H1 (cell line): ENCODE measurements at regions not wholly inside any gene's neighbourhood (a gene's known extent, or its start where the extent isn't known, plus 50 kb on each side); places are given as distances from the start of the nearest gene placed in this dataset.

Source experiments
- CTCF ChIA-PET: fragments of 300-600 bp; sonication (Branson Sonifier 250); formaldehyde crosslinking; loops from one replicate; lab custom pipeline; 2021; ENCODE audit not compliant: partially characterized antibody; lab: Charles Lee
- POLR2A ChIA-PET: fragments of 300-600 bp; sonication (Branson Sonifier 250); formaldehyde crosslinking; loops from one replicate; lab custom pipeline; 2021; ENCODE audit warnings: inconsistent platforms; ENCODE audit not compliant: partially characterized antibody; lab: Charles Lee
- DNase-seq, 2 experiments: peaks; one replicate each; pipeline versions ENCODE4 v3.0.0 to v3.0.0-alpha.2; 2010 to 2022; ENCODE audit warnings: low spot score in 2 of 2, low read depth in 1 of 2, mixed read lengths in 1 of 2
- FAIRE-seq: peaks from 2 replicates; lab custom pipeline; 2011; peaks lifted over from hg19 to GRCh38; lab: Jason Lieb, UNC
- H2AFZ ChIP-seq: 2 replicates; pipeline ENCODE4 v1.8.1; 2012; ENCODE audit warnings: low read length, inconsistent platforms
- H2AK5ac ChIP-seq: 2 replicates; pipeline ENCODE4 v1.6.1; 2013; ENCODE audit warnings: low read depth, low read length
- H2BK120ac ChIP-seq: replicated peaks from 2 replicates; pipeline ENCODE3; 2013; ENCODE audit warnings: low read depth, low read length, inconsistent platforms
- H2BK12ac ChIP-seq: 2 replicates; pipeline ENCODE4 v1.6.1; 2013; ENCODE audit warnings: low read depth, low read length
- H2BK15ac ChIP-seq: 2 replicates; pipeline ENCODE4 v1.6.1; 2013; ENCODE audit warnings: low read length
- H2BK20ac ChIP-seq: 2 replicates; pipeline ENCODE4 v1.6.1; 2013; ENCODE audit warnings: low read length
- H2BK5ac ChIP-seq: 2 replicates; pipeline ENCODE4 v1.6.1; 2013; ENCODE audit warnings: low read depth, low read length
- H3K14ac ChIP-seq: 2 replicates; pipeline ENCODE4 v1.6.1; 2013; ENCODE audit warnings: inconsistent platforms; ENCODE audit not compliant: insufficient read length
- H3K18ac ChIP-seq: 2 replicates; pipeline ENCODE4 v1.6.1; 2013; ENCODE audit warnings: low read length; ENCODE audit errors: extremely low read depth
- H3K23ac ChIP-seq: 2 replicates; pipeline ENCODE4 v1.6.1; 2013; ENCODE audit warnings: inconsistent platforms; ENCODE audit not compliant: insufficient read length
- H3K23me2 ChIP-seq: 2 replicates; pipeline ENCODE4 v1.6.1; 2013; ENCODE audit warnings: low read depth, low read length
- H3K27ac ChIP-seq: 2 replicates; pipeline ENCODE4 v1.6.1; 2011; ENCODE audit warnings: low read depth, low read length, inconsistent platforms
- H3K27me3 ChIP-seq, 4 experiments: replicated peaks in 1 of 4; 1 replicate in 1 of 4; 2 replicates in 3 of 4; pipeline versions ENCODE4 v1.6.1 to v1.8.1; 2011 to 2013; ENCODE audit warnings: low read length in 3 of 4, mild to moderate bottlenecking in 3 of 4, inconsistent platforms in 2 of 4, mixed read lengths in 2 of 4, moderate library complexity in 1 of 4; ENCODE audit not compliant: control insufficient read depth in 3 of 4, insufficient read depth in 3 of 4; ENCODE audit errors: extremely low read depth in 1 of 4
- H3K36me3 ChIP-seq, 4 experiments: 2 replicates each; pipeline versions ENCODE4 v1.6.1 to v1.8.1; 2011 to 2013; ENCODE audit warnings: mild to moderate bottlenecking in 4 of 4, low read length in 3 of 4, moderate library complexity in 2 of 4, control low read depth in 1 of 4, inconsistent platforms in 1 of 4; ENCODE audit not compliant: insufficient read depth in 4 of 4, control insufficient read depth in 2 of 4
- H3K4ac ChIP-seq: replicated peaks from 2 replicates; pipeline ENCODE3; 2013; ENCODE audit warnings: low read length, low read depth, mixed read lengths, inconsistent platforms; ENCODE audit not compliant: insufficient read length
- H3K4me1 ChIP-seq, 4 experiments: replicated peaks in 1 of 4; 1 replicate in 1 of 4; 2 replicates in 3 of 4; pipeline versions ENCODE4 v1.6.1 to v1.8.1; 2011 to 2013; ENCODE audit warnings: low read length in 3 of 4, inconsistent platforms in 2 of 4, mixed read lengths in 1 of 4; ENCODE audit not compliant: insufficient read depth in 4 of 4, control insufficient read depth in 3 of 4
- H3K4me2 ChIP-seq, 2 experiments: 2 replicates each; pipeline versions ENCODE4 v1.6.1 to v1.8.1; 2011 to 2013; ENCODE audit warnings: low read depth in 2 of 2, low read length in 2 of 2, control low read depth in 1 of 2, inconsistent platforms in 1 of 2, mild to moderate bottlenecking in 1 of 2; ENCODE audit not compliant: insufficient read depth in 1 of 2
- H3K4me3 ChIP-seq, 4 experiments: fragments of 200-600, 300-600 bp in 1 of 4; sonication (generic), shearing (Covaris generic), sonication (Bioruptor Twin) in 1 of 4; 2 replicates each; pipeline versions ENCODE4 v1.5.1 to v1.8.1; 2011 to 2016; ENCODE audit warnings: low read length in 4 of 4, low read depth in 3 of 4, control low read depth in 2 of 4, inconsistent platforms in 2 of 4, mild to moderate bottlenecking in 2 of 4, mixed read lengths in 1 of 4, moderate library complexity in 1 of 4; ENCODE audit not compliant: insufficient read depth in 2 of 4; ENCODE audit errors: extremely low read depth in 1 of 4
- H3K56ac ChIP-seq: replicated peaks from 2 replicates; pipeline ENCODE3; 2013; ENCODE audit warnings: low read depth, mild to moderate bottlenecking, mixed read lengths, low read length, inconsistent platforms; ENCODE audit not compliant: insufficient read length
- H3K79me1 ChIP-seq: 2 replicates; pipeline ENCODE4 v1.6.1; 2013; ENCODE audit warnings: low read depth, low read length, control low read depth
- H3K79me2 ChIP-seq, 2 experiments: 2 replicates each; pipeline versions ENCODE4 v1.6.1 to v1.8.1; 2012 to 2013; ENCODE audit warnings: low read length in 2 of 2, mild to moderate bottlenecking in 2 of 2, inconsistent platforms in 1 of 2; ENCODE audit not compliant: insufficient read depth in 2 of 2, control insufficient read depth in 1 of 2
- H3K9ac ChIP-seq, 4 experiments: replicated peaks in 1 of 4; 1 replicate in 1 of 4; 2 replicates in 3 of 4; pipeline versions ENCODE4 v1.6.1 to v1.8.1; 2011 to 2013; ENCODE audit warnings: low read depth in 3 of 4, low read length in 3 of 4, control low read depth in 2 of 4, mild to moderate bottlenecking in 2 of 4, moderate library complexity in 2 of 4, inconsistent platforms in 1 of 4; ENCODE audit errors: extremely low read depth in 1 of 4
- H3K9me3 ChIP-seq, 2 experiments: 2 replicates each; pipeline versions ENCODE4 v1.6.1 to v1.8.1; 2012 to 2013; ENCODE audit warnings: mild to moderate bottlenecking in 2 of 2, moderate library complexity in 2 of 2, control low read depth in 1 of 2, inconsistent platforms in 1 of 2, low read depth in 1 of 2, low read length in 1 of 2, mixed read lengths in 1 of 2; ENCODE audit not compliant: insufficient read depth in 2 of 2
- H4K20me1 ChIP-seq, 2 experiments: replicated peaks in 1 of 2; 2 replicates each; pipeline versions ENCODE3 to v1.8.1; 2011 to 2013; ENCODE audit warnings: inconsistent platforms in 2 of 2, low read length in 2 of 2, mild to moderate bottlenecking in 1 of 2; ENCODE audit not compliant: insufficient read depth in 2 of 2, control insufficient read depth in 1 of 2
- H4K5ac ChIP-seq: 2 replicates; pipeline ENCODE4 v1.6.1; 2013; ENCODE audit warnings: low read length, low read depth, mixed read lengths, inconsistent platforms; ENCODE audit not compliant: insufficient read length
- H4K8ac ChIP-seq: 2 replicates; pipeline ENCODE4 v1.8.0; 2013; ENCODE audit warnings: mild to moderate bottlenecking, moderate library complexity, low read length, inconsistent platforms; ENCODE audit not compliant: insufficient read depth; ENCODE audit errors: extremely low read depth
- H4K91ac ChIP-seq: replicated peaks from 2 replicates; pipeline ENCODE3; 2013; ENCODE audit warnings: low read length, mixed read lengths, inconsistent platforms; ENCODE audit not compliant: insufficient read length
- CHD7 ChIP-seq: fragments of 300-600 bp; sonication (generic); IDR thresholded peaks from 2 replicates; pipeline ENCODE4 v1.7.1; 2012; ENCODE audit warnings: low read length, moderate library complexity, mild to moderate bottlenecking, inconsistent platforms; ENCODE audit not compliant: insufficient replicate concordance
- WGBS, 2 experiments: shearing (Covaris generic) in 1 of 2; methylation state at CpG; one replicate each; pipeline versions ENCODE4 v1.1.6 to v1.1.7; 2013 to 2015; ENCODE audit warnings: low lambda C conversion rate in 2 of 2, mixed read lengths in 2 of 2, inconsistent platforms in 1 of 2, low coverage in 1 of 2, missing lambda C conversion rate in 1 of 2; ENCODE audit not compliant: insufficient replicate concordance in 2 of 2, insufficient coverage in 1 of 2, insufficient read length in 1 of 2; ENCODE audit errors: extremely low coverage in 1 of 2, missing lambda C conversion rate in 1 of 2; 5-methylcytosine and 5-hydroxymethylcytosine counted together

GRCh38 chr13:106712381-106712780 is 144.4 kb upstream of the ARGLU1 start:
- H2BK12ac ChIP-seq, result no peak overlapping the region
- FAIRE-seq, result no peak
- no peak for TF ChIP-seq CHD7

More at GRCh38 chr13:106712381-106712780, 144.4 kb upstream of the ARGLU1 start:
- Histone ChIP-seq H3K23me2 (no peaks in the 10 kb centered on the region), H4K5ac (no peak overlapping the region), H4K20me1 (no peaks in the 10 kb centered on the region), H3K27me3 (no peaks in the 10 kb centered on the region), H2AFZ (no peak overlapping the region), H3K4me2 (no peak overlapping the region), H3K4ac (no peak overlapping the region), H4K8ac (no peak overlapping the region), H3K27ac (no peak overlapping the region), H3K56ac (no peak overlapping the region), H3K9ac (no peak overlapping the region), H3K4me3 (no peak overlapping the region), H3K79me1 (no peaks in the 10 kb centered on the region), H3K4me1 (peaks cover 0 to 3% (median 0%) of the 10 kb centered on the region in 4 experiments; a peak in 2 of 7 replicates), H3K18ac (no peak overlapping the region), H3K79me2 (no peaks in the 10 kb centered on the region), H4K91ac (no peak overlapping the region), H3K9me3 (no peaks in the 10 kb centered on the region), H3K36me3 (no peaks in the 10 kb centered on the region), H3K23ac (no peak overlapping the region), H2AK5ac (no peak overlapping the region), H2BK120ac (no peak overlapping the region), H2BK15ac (no peak overlapping the region), H3K14ac (no peak overlapping the region), H2BK5ac (no peak overlapping the region), H2BK20ac (no peak overlapping the region)
- DNase-seq, result no peak
- POLR2A ChIA-PET, result no interaction called here
- CTCF ChIA-PET, result interaction anchor here (0.7 to 1.1 kb wide), 2 partner anchors 20 to 207 kb away, joined by 3 to 4 read pairs; no protein-coding TSS in a partner anchor
- WGBS, 2 experiments, result 92% methylated on average over 10 of the region's 10 CpGs; no CpG with 5 or more reads in 1 of the 2 experiments
